ENCODE measurements at regions not wholly inside any gene's neighbourhood (a gene's known extent, or its start where the extent isn't known, plus 50 kb on each side); places are given as distances from the start of the nearest gene placed in this dataset.
A peak's percentile ranks its signal among the peaks of the same experiment; 100 is the strongest.
"Not testable (repeated sequence)": the region's sequence is repeated elsewhere in the genome, so short reads cannot be mapped to it uniquely, and the experiment has no call there.

- no peak for DNase-seq (ENCODE audit: low spot score)
These were observed 68.6 kb upstream of the MRTFB start for GRCh38 chr16:14002416-14002990.

- DNase-seq (ENCODE audit: low spot score) = peak; percentile 55
These were observed 68.0 kb upstream of the MRTFB start for GRCh38 chr16:14003074-14003570.

GRCh38 chr16:14004031-14004728 is 66.9 kb upstream of the MRTFB start:
- no peak for DNase-seq (ENCODE audit: low spot score)

GRCh38 chr16:14004729-14005315 is 66.3 kb upstream of the MRTFB start:
- DNase-seq (ENCODE audit: low spot score) = no peak

GRCh38 chr16:14005335-14005734 is 65.8 kb upstream of the MRTFB start:
- DNase-seq (ENCODE audit: low spot score) = no peak

- no peak for DNase-seq (ENCODE audit: low spot score)
These were observed 63.7 kb upstream of the MRTFB start for GRCh38 chr16:14007450-14007849.

GRCh38 chr16:14011001-14011400 is 60.1 kb upstream of the MRTFB start:
- no peak for DNase-seq (ENCODE audit: low spot score)

GRCh38 chr16:14011846-14012245 is 59.3 kb upstream of the MRTFB start:
- DNase-seq (ENCODE audit: low spot score) = no peak

- no peak for DNase-seq (ENCODE audit: low spot score)
These were observed 58.0 kb upstream of the MRTFB start for GRCh38 chr16:14013145-14013570.

GRCh38 chr16:14013571-14014283 is 57.4 kb upstream of the MRTFB start:
- DNase-seq (ENCODE audit: low spot score) = no peak

GRCh38 chr16:14014284-14014625 is 56.9 kb upstream of the MRTFB start:
- no peak for DNase-seq (ENCODE audit: low spot score)

- DNase-seq (ENCODE audit: low spot score) = no peak
These were observed 56.1 kb upstream of the MRTFB start for GRCh38 chr16:14015033-14015432.

GRCh38 chr16:14015461-14015860 is 55.7 kb upstream of the MRTFB start:
- DNase-seq (ENCODE audit: low spot score) = no peak

- peak; percentile 29 for DNase-seq (ENCODE audit: low spot score)
These were observed 55.2 kb upstream of the MRTFB start for GRCh38 chr16:14015948-14016347.

- not testable (repeated sequence) for DNase-seq (ENCODE audit: low spot score)
These were observed 54.8 kb upstream of the MRTFB start for GRCh38 chr16:14016362-14016761.

- no peak for DNase-seq (ENCODE audit: low spot score)
These were observed 53.2 kb upstream of the MRTFB start for GRCh38 chr16:14017886-14018285.

- no peak for DNase-seq (ENCODE audit: low spot score)
These were observed 52.3 kb upstream of the MRTFB start for GRCh38 chr16:14018851-14019250.

GRCh38 chr16:14020141-14020540 is 51.0 kb upstream of the MRTFB start:
- no peak for DNase-seq (ENCODE audit: low spot score)
